ENCODE measurements at regions not wholly inside any gene's neighbourhood (a gene's known extent, or its start where the extent isn't known, plus 50 kb on each side); places are given as distances from the start of the nearest gene placed in this dataset.

- 59 to 68% (median 60%) methylated on average over 19 of the region's 19 CpGs for WGBS, 3 donors
- TF ChIP-seq, protein P1, sequence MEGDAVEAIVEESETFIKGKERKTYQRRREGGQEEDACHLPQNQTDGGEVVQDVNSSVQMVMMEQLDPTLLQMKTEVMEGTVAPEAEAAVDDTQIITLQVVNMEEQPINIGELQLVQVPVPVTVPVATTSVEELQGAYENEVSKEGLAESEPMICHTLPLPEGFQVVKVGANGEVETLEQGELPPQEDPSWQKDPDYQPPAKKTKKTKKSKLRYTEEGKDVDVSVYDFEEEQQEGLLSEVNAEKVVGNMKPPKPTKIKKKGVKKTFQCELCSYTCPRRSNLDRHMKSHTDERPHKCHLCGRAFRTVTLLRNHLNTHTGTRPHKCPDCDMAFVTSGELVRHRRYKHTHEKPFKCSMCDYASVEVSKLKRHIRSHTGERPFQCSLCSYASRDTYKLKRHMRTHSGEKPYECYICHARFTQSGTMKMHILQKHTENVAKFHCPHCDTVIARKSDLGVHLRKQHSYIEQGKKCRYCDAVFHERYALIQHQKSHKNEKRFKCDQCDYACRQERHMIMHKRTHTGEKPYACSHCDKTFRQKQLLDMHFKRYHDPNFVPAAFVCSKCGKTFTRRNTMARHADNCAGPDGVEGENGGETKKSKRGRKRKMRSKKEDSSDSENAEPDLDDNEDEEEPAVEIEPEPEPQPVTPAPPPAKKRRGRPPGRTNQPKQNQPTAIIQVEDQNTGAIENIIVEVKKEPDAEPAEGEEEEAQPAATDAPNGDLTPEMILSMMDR (IDR thresholded peaks at IDR 0.05) = no peak
- Histone ChIP-seq H3K4me3 (no peak overlapping the region), H3K27me3 (ENCODE audit: insufficient read depth in 3 of 3, low read length in 2 of 3) (peaks cover 0 to 5% (median 0%) of the 10 kb centered on the region in 3 donors), H3K4me1 (no peaks in the 10 kb centered on the region), H3K27ac (no peak overlapping the region), H3K9me3 (no peaks in the 10 kb centered on the region), H3K36me3 (ENCODE audit: insufficient read depth in 1 of 2, low read depth in 1 of 2) (no peaks in the 10 kb centered on the region)
- ATAC-seq (no peak), DNase-seq (no peak)
- intact Hi-C loops (cut with DNase I) = no loop called here
Observed at GRCh38 chr11:27806122-27806521, 105.9 kb upstream of the BDNF start.

DNA sequence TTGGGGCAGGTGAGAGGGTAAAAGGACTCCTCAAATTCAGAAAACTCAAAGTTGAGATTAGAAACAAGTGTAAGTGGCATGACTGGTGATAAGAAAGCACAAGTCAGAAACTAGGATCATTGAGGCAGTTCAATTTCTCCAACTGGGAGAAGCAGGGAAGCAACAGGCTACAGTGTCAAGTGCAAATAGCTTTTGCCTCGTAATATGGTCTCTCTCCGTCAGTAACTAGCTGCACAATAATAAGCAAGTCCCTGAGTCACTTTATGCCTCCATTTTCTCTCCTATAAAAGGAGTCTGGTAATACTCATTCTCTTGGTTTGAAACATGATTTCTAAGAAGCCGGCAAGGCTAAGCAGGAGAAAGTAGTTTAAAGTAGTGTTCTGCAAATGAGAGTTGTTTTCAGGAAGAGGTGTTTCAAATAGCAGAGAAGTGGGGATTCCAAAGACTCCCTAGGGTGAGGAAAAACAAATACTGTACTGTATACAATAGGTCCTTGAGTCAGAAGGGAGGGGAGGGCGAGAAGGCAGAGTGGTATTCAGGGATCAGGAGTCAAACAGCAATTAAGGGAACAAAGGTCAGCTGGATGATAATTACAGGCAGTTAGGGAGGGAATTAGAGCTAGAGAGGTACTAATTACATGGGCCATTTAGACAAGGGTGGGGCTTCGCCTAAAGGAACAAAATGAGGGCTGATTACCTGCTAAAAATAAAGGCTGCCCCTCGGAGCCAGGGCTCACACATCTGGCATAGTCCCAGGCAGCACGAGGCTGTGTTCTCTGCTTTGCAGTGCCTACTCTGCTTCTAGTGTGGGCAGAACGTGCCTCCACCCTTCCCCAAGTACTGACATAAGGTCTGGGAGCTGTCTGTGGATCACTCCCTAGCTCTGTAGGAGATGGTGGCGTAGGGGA, 96.0 kb upstream of the BDNF start:
- no peaks in the 10 kb centered on the region for H3K4me1 ChIP-seq
- TF ChIP-seq, protein P1 (IDR thresholded peaks at IDR 0.05) = no peak
- no peak overlapping the region for H3K27ac ChIP-seq
- H3K9me3 ChIP-seq = no peaks in the 10 kb centered on the region
- H3K4me3 ChIP-seq = no peak overlapping the region
- ATAC-seq (no peak), DNase-seq (no peak)
- peaks cover 0 to 2% (median 0%) of the 10 kb centered on the region in 3 donors for H3K27me3 ChIP-seq (ENCODE audit: insufficient read depth in 3 of 3, low read length in 2 of 3)
- intact Hi-C loops (cut with DNase I) = no loop called here
- 14 to 19% (median 18%) methylated on average over 9 of the region's 9 CpGs for WGBS, 3 donors
- H3K36me3 ChIP-seq (ENCODE audit: insufficient read depth in 1 of 2, low read depth in 1 of 2) = no peaks in the 10 kb centered on the region

GRCh38 chr11:27786864-27787263, 86.6 kb upstream of the BDNF start:
- no peaks in the 10 kb centered on the region for H3K36me3 ChIP-seq (ENCODE audit: insufficient read depth in 1 of 2, low read depth in 1 of 2)
- no peaks in the 10 kb centered on the region for H3K4me1 ChIP-seq
- H3K4me3 ChIP-seq = no peak overlapping the region
- TF ChIP-seq, protein P1 (IDR thresholded peaks at IDR 0.05) = no peak
- H3K27me3 ChIP-seq (ENCODE audit: insufficient read depth in 3 of 3, low read length in 2 of 3) = peaks cover 0 to 4% (median 0%) of the 10 kb centered on the region in 3 donors
- WGBS, 3 donors = 54 to 65% (median 59%) methylated on average over 2 of the region's 2 CpGs
- H3K9me3 ChIP-seq = no peaks in the 10 kb centered on the region
- DNase-seq = no peak
- ATAC-seq = no peak
- intact Hi-C loops (cut with DNase I) = no loop called here
- no peak overlapping the region for H3K27ac ChIP-seq

DNA sequence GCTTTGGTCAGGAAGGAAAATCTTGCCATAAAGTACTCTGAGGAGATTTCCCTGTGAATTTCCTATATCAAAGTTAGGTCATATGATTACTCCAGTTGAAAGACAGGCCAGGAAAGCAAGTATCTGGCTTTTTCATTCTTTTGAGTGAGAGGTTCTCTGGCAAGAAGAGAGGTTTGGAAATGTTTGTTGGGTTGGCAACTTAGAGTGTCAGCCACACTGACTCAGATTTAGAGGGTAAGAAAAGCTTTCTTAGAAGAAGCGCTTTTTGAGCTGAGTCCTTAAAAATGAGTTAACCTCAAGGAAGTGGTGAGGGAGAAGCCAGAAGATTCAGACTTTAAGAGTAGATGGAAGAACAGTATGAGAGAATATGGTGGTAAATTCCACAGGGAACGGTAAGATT, 86.1 kb upstream of the BDNF start:
- TF ChIP-seq, protein P1 (IDR thresholded peaks at IDR 0.05) = no peak
- Histone ChIP-seq H3K4me3 (no peak overlapping the region), H3K27me3 (ENCODE audit: insufficient read depth in 3 of 3, low read length in 2 of 3) (peaks cover 0 to 4% (median 0%) of the 10 kb centered on the region in 3 donors), H3K27ac (no peak overlapping the region), H3K4me1 (no peaks in the 10 kb centered on the region), H3K9me3 (no peaks in the 10 kb centered on the region), H3K36me3 (ENCODE audit: insufficient read depth in 1 of 2, low read depth in 1 of 2) (no peaks in the 10 kb centered on the region)
- intact Hi-C loops (cut with DNase I) = no loop called here
- DNase-seq = no peak
- 84 to 87% (median 84%) methylated on average over 2 of the region's 2 CpGs for WGBS, 3 donors
- no peak for ATAC-seq

Data from psoas muscle (tissue), 7 donors.